PC-9 (cell line): ENCODE measurements at regions not wholly inside any gene's neighbourhood (a gene's known extent, or its start where the extent isn't known, plus 50 kb on each side); places are given as distances from the start of the nearest gene placed in this dataset.

Source experiments
- EZH2 ChIP-seq: fragments of 200-600 bp; sonication (generic); IDR thresholded peaks from 2 replicates; pipeline ENCODE4 v1.8.0; 2017; ENCODE audit warnings: antibody characterized with exemption, low read depth
- TF ChIP-seq, protein P1 (sequence below): fragments of 200-600 bp; sonication (generic); conservative IDR thresholded peaks from 2 replicates; pipeline ENCODE4 v1.6.1; 2017; ENCODE audit warnings: mixed run types, antibody characterized with exemption, mild to moderate bottlenecking, moderate library complexity

DNA sequence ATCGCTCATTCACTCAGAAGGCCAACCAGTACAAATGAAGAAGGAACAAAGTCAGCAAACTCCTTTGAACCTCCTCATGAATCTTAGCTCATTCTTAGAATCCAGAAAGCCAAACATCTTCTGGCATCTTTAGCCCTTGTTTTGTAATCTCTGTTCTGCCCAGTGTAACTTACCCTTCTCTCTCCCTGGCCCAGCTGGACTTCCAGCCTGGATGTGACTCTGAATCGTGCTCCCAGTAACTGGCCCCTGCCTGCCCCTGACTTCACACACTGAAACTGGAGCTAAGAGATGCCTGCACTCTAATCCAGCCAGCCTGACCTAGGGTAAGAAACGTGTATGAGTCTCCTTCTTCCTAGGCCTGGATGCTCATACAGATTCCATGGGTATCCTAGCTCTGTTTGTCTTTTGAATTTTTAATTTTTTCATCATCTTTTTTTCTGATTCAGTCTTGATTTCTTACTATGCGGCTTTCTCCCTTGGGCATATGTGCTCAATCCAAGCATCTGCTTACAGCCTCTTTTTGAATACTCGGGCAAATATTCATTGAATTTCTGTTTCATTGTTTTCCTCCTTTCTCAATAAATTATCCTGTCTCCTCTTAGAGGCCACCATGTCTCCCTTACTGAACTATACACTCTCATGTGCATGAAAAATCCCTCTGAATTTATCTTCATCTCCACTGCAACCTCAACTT is 845.6 kb upstream of the AUTS2 start:
- TF ChIP-seq, protein P1, sequence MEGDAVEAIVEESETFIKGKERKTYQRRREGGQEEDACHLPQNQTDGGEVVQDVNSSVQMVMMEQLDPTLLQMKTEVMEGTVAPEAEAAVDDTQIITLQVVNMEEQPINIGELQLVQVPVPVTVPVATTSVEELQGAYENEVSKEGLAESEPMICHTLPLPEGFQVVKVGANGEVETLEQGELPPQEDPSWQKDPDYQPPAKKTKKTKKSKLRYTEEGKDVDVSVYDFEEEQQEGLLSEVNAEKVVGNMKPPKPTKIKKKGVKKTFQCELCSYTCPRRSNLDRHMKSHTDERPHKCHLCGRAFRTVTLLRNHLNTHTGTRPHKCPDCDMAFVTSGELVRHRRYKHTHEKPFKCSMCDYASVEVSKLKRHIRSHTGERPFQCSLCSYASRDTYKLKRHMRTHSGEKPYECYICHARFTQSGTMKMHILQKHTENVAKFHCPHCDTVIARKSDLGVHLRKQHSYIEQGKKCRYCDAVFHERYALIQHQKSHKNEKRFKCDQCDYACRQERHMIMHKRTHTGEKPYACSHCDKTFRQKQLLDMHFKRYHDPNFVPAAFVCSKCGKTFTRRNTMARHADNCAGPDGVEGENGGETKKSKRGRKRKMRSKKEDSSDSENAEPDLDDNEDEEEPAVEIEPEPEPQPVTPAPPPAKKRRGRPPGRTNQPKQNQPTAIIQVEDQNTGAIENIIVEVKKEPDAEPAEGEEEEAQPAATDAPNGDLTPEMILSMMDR, result no peak
- TF ChIP-seq EZH2, result no peak
